ENCODE measurements at regions not wholly inside any gene's neighbourhood (a gene's known extent, or its start where the extent isn't known, plus 50 kb on each side); places are given as distances from the start of the nearest gene placed in this dataset.

- TF ChIP-seq FOXJ3 (CRISPR knock-in tag; IDR thresholded peaks at IDR 0.05) = no peak
- no peak for TF ChIP-seq RCOR1 (IDR thresholded peaks at IDR 0.05; ENCODE audit: borderline replicate concordance in 1 of 2, low read depth in 2 of 2, low read length in 2 of 2)
- no peak for TF ChIP-seq EZH2 (IDR thresholded peaks at IDR 0.05; ENCODE audit: borderline replicate concordance, low read depth, low read length)
- no peak for TF ChIP-seq SP2 (IDR thresholded peaks at IDR 0.05; ENCODE audit: extremely low read depth, low read depth, low read length, poor library complexity, severe bottlenecking)
- no peak for TF ChIP-seq SIRT6 (IDR thresholded peaks at IDR 0.05; ENCODE audit: low read depth, low read length)
- no peak for TF ChIP-seq ADNP (tag; IDR thresholded peaks at IDR 0.05)
- no peak for TF ChIP-seq CTCF (IDR thresholded peaks at IDR 0.05 in 2 of 3, conservative IDR thresholded peaks at IDR 0.05 in 1 of 3; ENCODE audit: insufficient read depth in 2 of 3, low read depth in 1 of 3, low read length in 3 of 3)
These were observed 327.7 kb upstream of the F9 start for GRCh38 chrX:139202742-139203420.
